MCF 10A (cell line): ENCODE measurements at regions not wholly inside any gene's neighbourhood (a gene's known extent, or its start where the extent isn't known, plus 50 kb on each side); places are given as distances from the start of the nearest gene placed in this dataset.
A peak's percentile ranks its signal among the peaks of the same experiment; 100 is the strongest.

Source experiments
- BruUV-seq: library from RNA; stranded (reverse); fragments of 400-500 nt; replicated peaks from 2 replicates; lab custom pipeline; 2021; lab: Mats Ljungman, UMichigan
- CTCF ChIA-PET: fragments of 300-600 bp; sonication (Branson Sonifier 250); formaldehyde crosslinking; extraction: SDS; loops from one replicate; lab custom pipeline; 2021; ENCODE audit warnings: antibody characterized with exemption, inconsistent platforms; lab: Yijun Ruan, JAX
- POLR2A ChIA-PET: fragments of 300-600, 350-650 bp; sonication (Branson Sonifier 250); formaldehyde crosslinking; extraction: SDS; loops from one replicate; lab custom pipeline; 2020; ENCODE audit warnings: antibody characterized with exemption, inconsistent platforms; lab: Yijun Ruan, JAX
- DNase-seq: peaks from one replicate; pipeline ENCODE4 v3.0.0-alpha.2; 2018; ENCODE audit not compliant: unreplicated experiment
- H3K27ac Mint-ChIP-seq: one replicate; pipeline ENCODE4 v1.8.0; 2022; ENCODE audit warnings: mild to moderate bottlenecking, low read depth, mixed read lengths; ENCODE audit not compliant: unreplicated experiment
- H3K27me3 Mint-ChIP-seq: one replicate; pipeline ENCODE4 v1.8.0; 2022; ENCODE audit warnings: mixed read lengths; ENCODE audit not compliant: insufficient read depth, unreplicated experiment
- H3K36me3 Mint-ChIP-seq: one replicate; pipeline ENCODE4 v1.8.0; 2022; ENCODE audit warnings: mild to moderate bottlenecking, moderate library complexity, mixed read lengths; ENCODE audit not compliant: insufficient read depth, unreplicated experiment
- H3K4me1 Mint-ChIP-seq: one replicate; pipeline ENCODE4 v1.8.0; 2022; ENCODE audit warnings: mixed read lengths; ENCODE audit not compliant: insufficient read depth, unreplicated experiment
- H3K4me3 Mint-ChIP-seq: one replicate; pipeline ENCODE4 v1.8.0; 2022; ENCODE audit warnings: mild to moderate bottlenecking, moderate library complexity, mixed read lengths; ENCODE audit not compliant: unreplicated experiment
- H3K9me3 Mint-ChIP-seq: one replicate; pipeline ENCODE4 v1.8.0; 2022; ENCODE audit warnings: mixed read lengths; ENCODE audit not compliant: unreplicated experiment
- intact Hi-C: fragments of 100-400 bp; cut with micrococcal nuclease; formaldehyde crosslinking; loops from 2 replicates; pipeline ENCODE4 v1.14.1; 2022
- TF ChIP-seq, protein P1 (sequence below): fragments of 200-600 bp; IDR thresholded peaks from one replicate; pipeline ENCODE4 v1.8.0; 2022; ENCODE audit warnings: antibody characterized with exemption, mild to moderate bottlenecking; ENCODE audit not compliant: unreplicated experiment

DNA sequence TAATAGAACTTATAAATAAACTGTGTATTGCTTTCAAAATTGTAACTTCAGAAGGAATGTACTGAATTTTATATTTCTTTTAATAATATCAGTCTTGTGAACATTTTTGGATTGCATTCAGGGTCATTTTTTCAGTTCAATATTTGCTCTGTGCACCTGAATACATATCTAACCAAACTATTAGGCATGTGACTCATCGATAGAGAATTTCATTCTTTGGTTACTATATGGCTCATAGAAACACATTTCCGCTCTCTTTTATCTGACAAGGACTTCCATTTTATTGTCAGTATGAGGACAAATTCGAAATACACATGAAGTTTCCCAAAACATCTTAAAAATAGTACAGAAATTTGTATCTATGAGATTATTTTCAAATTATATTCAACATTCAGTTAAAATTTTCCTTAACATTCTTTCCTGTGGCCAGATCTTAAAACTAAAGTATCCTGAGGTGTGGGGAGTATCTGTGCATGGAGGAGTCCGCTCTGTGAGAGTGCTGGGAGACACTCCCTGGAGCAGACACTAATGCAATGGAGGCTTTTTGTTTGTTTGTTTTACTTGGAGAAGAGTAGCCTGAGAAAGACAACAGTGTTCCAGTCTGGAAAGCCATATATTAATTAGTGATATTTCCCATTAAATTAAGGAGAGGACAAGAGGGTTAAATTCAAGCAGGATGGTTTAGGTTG, 483.6 kb downstream of the PCDH20 start:
- Mint-ChIP-seq H3K9me3 (no peaks in the 10 kb centered on the region), H3K27ac (peak overlapping the region; percentile 32), H3K4me1 (peaks cover 27% of the 10 kb centered on the region), H3K4me3 (no peak overlapping the region), H3K27me3 (no peaks in the 10 kb centered on the region), H3K36me3 (no peaks in the 10 kb centered on the region)
- TF ChIP-seq, protein P1, sequence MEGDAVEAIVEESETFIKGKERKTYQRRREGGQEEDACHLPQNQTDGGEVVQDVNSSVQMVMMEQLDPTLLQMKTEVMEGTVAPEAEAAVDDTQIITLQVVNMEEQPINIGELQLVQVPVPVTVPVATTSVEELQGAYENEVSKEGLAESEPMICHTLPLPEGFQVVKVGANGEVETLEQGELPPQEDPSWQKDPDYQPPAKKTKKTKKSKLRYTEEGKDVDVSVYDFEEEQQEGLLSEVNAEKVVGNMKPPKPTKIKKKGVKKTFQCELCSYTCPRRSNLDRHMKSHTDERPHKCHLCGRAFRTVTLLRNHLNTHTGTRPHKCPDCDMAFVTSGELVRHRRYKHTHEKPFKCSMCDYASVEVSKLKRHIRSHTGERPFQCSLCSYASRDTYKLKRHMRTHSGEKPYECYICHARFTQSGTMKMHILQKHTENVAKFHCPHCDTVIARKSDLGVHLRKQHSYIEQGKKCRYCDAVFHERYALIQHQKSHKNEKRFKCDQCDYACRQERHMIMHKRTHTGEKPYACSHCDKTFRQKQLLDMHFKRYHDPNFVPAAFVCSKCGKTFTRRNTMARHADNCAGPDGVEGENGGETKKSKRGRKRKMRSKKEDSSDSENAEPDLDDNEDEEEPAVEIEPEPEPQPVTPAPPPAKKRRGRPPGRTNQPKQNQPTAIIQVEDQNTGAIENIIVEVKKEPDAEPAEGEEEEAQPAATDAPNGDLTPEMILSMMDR: no peak
- ChIA-PET POLR2A (no interaction called here), CTCF (no interaction called here)
- DNase-seq: peak; percentile 20
- intact Hi-C loops: no loop called here
- no TSS peak for BruUV-seq

DNA sequence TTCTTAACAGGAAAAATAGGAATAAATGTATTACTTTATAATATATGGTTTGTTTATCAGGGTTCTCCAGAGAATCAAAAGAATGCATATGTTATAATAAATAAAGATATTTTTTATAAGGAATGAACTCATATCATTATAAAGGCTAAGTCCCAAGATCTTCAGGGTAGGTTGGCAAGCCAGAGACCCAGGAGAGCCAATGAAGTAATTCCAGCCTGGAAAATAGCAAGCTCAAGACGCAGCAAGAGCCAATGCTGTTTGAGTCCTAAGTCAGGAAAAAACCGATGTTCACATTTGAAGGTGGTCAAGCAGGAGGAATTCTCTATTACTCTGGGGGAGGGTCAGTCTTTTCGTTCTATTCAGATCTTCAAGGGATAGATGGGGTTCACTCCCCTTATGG, 490.0 kb downstream of the PCDH20 start:
- no peak overlapping the region for H3K27ac Mint-ChIP-seq
- no peaks in the 10 kb centered on the region for H3K36me3 Mint-ChIP-seq
- H3K4me3 Mint-ChIP-seq: no peak overlapping the region
- CTCF ChIA-PET: no interaction called here
- no peak for DNase-seq
- TF ChIP-seq, protein P1: no peak
- POLR2A ChIA-PET: no interaction called here
- intact Hi-C loops: no loop called here
- H3K9me3 Mint-ChIP-seq: no peaks in the 10 kb centered on the region
- no peaks in the 10 kb centered on the region for H3K27me3 Mint-ChIP-seq
- BruUV-seq: no TSS peak
- peaks cover 9% of the 10 kb centered on the region for H3K4me1 Mint-ChIP-seq

DNA sequence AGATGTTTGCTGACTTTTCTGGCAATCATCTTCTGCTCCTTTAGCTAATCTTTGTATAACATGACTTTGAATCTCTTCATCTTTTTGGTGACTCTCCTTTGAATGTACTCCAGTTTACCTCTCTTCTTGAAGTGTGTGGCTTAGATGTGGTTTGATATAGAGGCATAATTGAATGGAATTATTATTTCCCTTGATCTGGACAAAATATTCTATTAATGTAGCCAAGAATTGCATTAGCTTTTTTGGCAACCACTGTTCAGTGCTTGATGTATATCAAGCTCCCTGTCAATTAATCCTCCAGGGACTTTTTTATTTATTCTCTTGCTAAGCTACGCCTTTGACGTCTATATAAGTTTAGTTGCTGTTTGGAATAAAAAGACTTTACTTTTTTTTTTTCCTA, 490.8 kb downstream of the PCDH20 start:
- POLR2A ChIA-PET: no interaction called here
- no peak overlapping the region for H3K27ac Mint-ChIP-seq
- H3K36me3 Mint-ChIP-seq: no peaks in the 10 kb centered on the region
- H3K9me3 Mint-ChIP-seq: no peaks in the 10 kb centered on the region
- no TSS peak for BruUV-seq
- DNase-seq: no peak
- TF ChIP-seq, protein P1: no peak
- H3K4me3 Mint-ChIP-seq: no peak overlapping the region
- intact Hi-C loops: no loop called here
- H3K4me1 Mint-ChIP-seq: peaks cover 6% of the 10 kb centered on the region
- H3K27me3 Mint-ChIP-seq: no peaks in the 10 kb centered on the region
- CTCF ChIA-PET: interaction anchor here (0.6 kb wide), 1 partner anchor 249 kb away, joined by 3 read pairs; no protein-coding TSS in a partner anchor

DNA sequence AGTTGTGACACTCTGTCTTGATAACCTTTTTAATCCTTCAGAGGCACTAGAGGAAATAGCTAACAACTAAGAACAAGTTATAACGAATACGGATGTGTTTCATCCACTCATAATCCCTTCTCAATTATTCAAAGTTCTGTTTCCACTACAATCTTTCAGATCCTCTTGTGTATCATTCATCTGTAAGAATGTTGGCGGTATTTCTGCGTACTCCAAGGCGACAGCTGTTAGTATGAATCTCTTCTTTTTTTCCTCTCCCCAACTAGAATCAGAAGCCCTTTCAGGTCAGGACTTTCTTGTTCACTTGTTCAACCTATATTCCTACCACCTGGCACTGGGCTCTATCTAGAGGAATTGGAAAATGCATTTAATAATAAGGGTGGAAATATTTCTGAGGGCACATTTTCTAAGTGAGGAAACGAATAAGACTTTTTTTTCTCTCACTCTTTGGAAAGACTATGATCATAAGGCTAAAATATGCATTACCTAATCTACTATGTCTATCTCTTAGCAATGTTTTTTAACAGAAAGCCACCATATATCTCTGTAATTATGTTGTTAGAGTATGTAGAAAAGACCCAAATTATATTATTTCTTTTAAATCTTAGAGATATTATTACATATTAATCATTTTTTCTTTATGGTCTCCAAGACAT, 492.9 kb downstream of the PCDH20 start:
- DNase-seq: no peak
- no TSS peak for BruUV-seq
- Mint-ChIP-seq H3K36me3 (no peaks in the 10 kb centered on the region), H3K4me3 (no peak overlapping the region), H3K4me1 (no peaks in the 10 kb centered on the region), H3K9me3 (peaks cover 4% of the 10 kb centered on the region), H3K27me3 (no peaks in the 10 kb centered on the region), H3K27ac (no peak overlapping the region)
- TF ChIP-seq, protein P1: no peak
- intact Hi-C loops: no loop called here
- POLR2A ChIA-PET: no interaction called here
- CTCF ChIA-PET: interaction anchor here (0.6 kb wide), 1 partner anchor 19 kb away, joined by 3 read pairs; no protein-coding TSS in a partner anchor
